ENCODE measurements at regions not wholly inside any gene's neighbourhood (a gene's known extent, or its start where the extent isn't known, plus 50 kb on each side); places are given as distances from the start of the nearest gene placed in this dataset.
A peak's percentile ranks its signal among the peaks of the same experiment; 100 is the strongest.

GRCh38 chr18:51417643-51418483 is 220.4 kb upstream of the MEX3C start (continued):
- no peak; the same call in 1 of the 2 replicates for TF ChIP-seq GTF2F1 (IDR thresholded peaks at IDR 0.05; ENCODE audit: borderline replicate concordance, low read depth, low read length)
- no peak for TF ChIP-seq SIRT6 (IDR thresholded peaks at IDR 0.05; ENCODE audit: low read length)
- no peak for TF ChIP-seq SIX5 (IDR thresholded peaks at IDR 0.05; ENCODE audit: low read depth, low read length)
- TF ChIP-seq RNF2 (IDR thresholded peaks at IDR 0.05; ENCODE audit: borderline replicate concordance, low read depth, low read length, missing control alignments, poor library complexity, severe bottlenecking): no peak
- peak; percentile 66; the same call in 1 of the 2 replicates for TF ChIP-seq CHD2 (IDR thresholded peaks at IDR 0.05; ENCODE audit: low read length)
- TF ChIP-seq SAP30 (IDR thresholded peaks at IDR 0.05; ENCODE audit: insufficient read depth, insufficient replicate concordance, low read length): no peak
- no peak for TF ChIP-seq CTCF (IDR thresholded peaks at IDR 0.05; ENCODE audit: control extremely low read depth in 1 of 3, insufficient read depth in 1 of 3, low read depth in 1 of 3, low read length in 3 of 3)
- no peak for TF ChIP-seq NRF1 (IDR thresholded peaks at IDR 0.05; ENCODE audit: low read depth, low read length)
- 0 out of 2 replicates have a peak, but pooled peaks have one; percentile 5 for TF ChIP-seq JUND (IDR thresholded peaks at IDR 0.05; ENCODE audit: low read length)
- peak; percentile 61 to 87; a peak in 2 of 4 replicates for TF ChIP-seq SIN3A (conservative IDR thresholded peaks at IDR 0.05 in 1 of 2, IDR thresholded peaks at IDR 0.05 in 1 of 2; ENCODE audit: low read depth in 1 of 2, low read length in 2 of 2)
- no peak for TF ChIP-seq EGR1 (IDR thresholded peaks at IDR 0.05; ENCODE audit: borderline replicate concordance, low read depth, low read length)
- TF ChIP-seq POU5F1 (IDR thresholded peaks at IDR 0.05; ENCODE audit: low read depth, low read length): peak; percentile 91
- no peak for TF ChIP-seq RFX5 (IDR thresholded peaks at IDR 0.05; ENCODE audit: borderline replicate concordance, low read depth, low read length)
- 0 out of 2 replicates have a peak, but pooled peaks have one; percentile 56 for TF ChIP-seq ATF2 (IDR thresholded peaks at IDR 0.05; ENCODE audit: low read length)
- no peak for TF ChIP-seq BCL11A (IDR thresholded peaks at IDR 0.05; ENCODE audit: low read depth in 2 of 2, low read length in 2 of 2)
- TF ChIP-seq RBBP5 (IDR thresholded peaks at IDR 0.05; ENCODE audit: borderline replicate concordance, low read depth, low read length): 0 out of 2 replicates have a peak, but pooled peaks have one; percentile 32
- TF ChIP-seq POLR2A (IDR thresholded peaks at IDR 0.05; ENCODE audit: control extremely low read depth in 1 of 2, low read depth in 2 of 2, low read length in 2 of 2): peak in 1 of 2 experiments; percentile 45; a peak in 2 of 3 replicates
- peak; percentile 93 for TF ChIP-seq USF2 (IDR thresholded peaks at IDR 0.05; ENCODE audit: low read length)
